GM12864 (cell line): ENCODE measurements at regions not wholly inside any gene's neighbourhood (a gene's known extent, or its start where the extent isn't known, plus 50 kb on each side); places are given as distances from the start of the nearest gene placed in this dataset.

Source experiments
- DNase-seq: peaks from one replicate; pipeline ENCODE4 v3.0.0-alpha.2; 2011; ENCODE audit warnings: low read depth
- H3K4me3 ChIP-seq: 2 replicates; pipeline ENCODE4 v1.5.1; 2011; ENCODE audit warnings: mild to moderate bottlenecking, low read depth, low read length, control low read depth
- TF ChIP-seq, protein P1 (sequence below): IDR thresholded peaks from 2 replicates; pipeline ENCODE4 v1.5.1; 2011; ENCODE audit warnings: low read depth, mild to moderate bottlenecking, moderate library complexity, low read length, control low read depth, inconsistent platforms; ENCODE audit errors: missing control alignments

DNA sequence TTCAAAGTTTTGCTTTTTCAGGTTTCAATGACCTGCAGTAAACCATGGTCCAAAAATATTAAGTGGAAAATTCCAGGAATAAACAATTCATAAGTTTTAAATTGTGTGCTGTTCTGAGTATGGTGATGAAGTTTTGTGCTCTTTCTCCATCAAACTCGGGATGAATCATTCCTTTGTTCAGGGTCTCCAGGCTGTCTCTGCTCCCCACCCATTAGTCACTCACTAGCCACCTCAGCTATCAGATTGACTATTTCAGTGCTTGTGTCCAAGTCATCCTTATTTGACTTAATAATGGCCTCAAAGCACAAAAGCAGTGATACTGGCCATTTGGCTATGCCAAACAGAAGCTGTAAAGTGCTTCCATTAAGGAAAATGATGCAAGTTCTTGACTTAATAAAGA lies 1140.4 kb downstream of the EFNB2 start:
- DNase-seq: no peak
- no peak overlapping the region for H3K4me3 ChIP-seq
- TF ChIP-seq, protein P1, sequence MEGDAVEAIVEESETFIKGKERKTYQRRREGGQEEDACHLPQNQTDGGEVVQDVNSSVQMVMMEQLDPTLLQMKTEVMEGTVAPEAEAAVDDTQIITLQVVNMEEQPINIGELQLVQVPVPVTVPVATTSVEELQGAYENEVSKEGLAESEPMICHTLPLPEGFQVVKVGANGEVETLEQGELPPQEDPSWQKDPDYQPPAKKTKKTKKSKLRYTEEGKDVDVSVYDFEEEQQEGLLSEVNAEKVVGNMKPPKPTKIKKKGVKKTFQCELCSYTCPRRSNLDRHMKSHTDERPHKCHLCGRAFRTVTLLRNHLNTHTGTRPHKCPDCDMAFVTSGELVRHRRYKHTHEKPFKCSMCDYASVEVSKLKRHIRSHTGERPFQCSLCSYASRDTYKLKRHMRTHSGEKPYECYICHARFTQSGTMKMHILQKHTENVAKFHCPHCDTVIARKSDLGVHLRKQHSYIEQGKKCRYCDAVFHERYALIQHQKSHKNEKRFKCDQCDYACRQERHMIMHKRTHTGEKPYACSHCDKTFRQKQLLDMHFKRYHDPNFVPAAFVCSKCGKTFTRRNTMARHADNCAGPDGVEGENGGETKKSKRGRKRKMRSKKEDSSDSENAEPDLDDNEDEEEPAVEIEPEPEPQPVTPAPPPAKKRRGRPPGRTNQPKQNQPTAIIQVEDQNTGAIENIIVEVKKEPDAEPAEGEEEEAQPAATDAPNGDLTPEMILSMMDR: no peak

DNA sequence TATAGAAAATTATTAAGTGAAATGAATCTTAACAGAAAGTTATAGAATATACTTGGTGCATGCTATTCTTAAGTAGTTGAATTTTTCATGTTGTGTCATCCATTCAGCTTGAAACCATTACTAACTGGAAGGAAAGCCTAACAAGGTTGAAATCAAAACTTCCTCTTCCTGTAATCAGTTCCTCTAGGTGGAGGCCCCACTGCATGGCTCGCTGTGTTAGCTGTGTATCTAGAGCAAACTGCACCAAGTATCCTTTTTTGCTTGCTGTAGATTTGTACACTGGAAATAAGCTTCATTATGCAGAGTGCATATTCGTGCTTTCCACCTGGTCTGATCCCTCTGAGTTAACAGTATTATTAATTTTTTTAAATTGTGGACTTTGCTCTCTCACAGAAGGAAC lies 1146.1 kb downstream of the EFNB2 start:
- DNase-seq: no peak

DNA sequence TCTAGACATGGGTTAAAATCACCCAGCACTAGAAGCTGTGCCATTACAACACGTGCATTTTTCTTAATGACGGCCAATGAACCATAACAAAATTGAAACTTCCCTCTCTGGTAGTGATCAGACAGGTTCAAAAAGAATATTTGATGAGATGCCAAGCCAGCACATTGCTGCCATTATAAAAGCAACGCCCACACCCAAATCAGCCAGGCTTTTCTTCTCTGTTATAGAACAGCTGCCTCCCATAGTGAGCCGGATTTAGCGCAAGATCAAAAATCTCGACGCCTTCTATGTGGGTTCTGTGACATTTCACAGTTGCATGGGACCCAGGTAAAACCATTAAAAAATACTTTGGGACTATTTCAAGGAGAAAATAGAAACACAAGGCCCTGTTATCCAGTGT lies 1158.0 kb downstream of the EFNB2 start:
- no peak for DNase-seq
- TF ChIP-seq, protein P1: no peak
- no peak overlapping the region for H3K4me3 ChIP-seq

More for the DNA sequence above, 1146.1 kb downstream of the EFNB2 start:
- no peak overlapping the region for H3K4me3 ChIP-seq
- TF ChIP-seq, protein P1: no peak

DNA sequence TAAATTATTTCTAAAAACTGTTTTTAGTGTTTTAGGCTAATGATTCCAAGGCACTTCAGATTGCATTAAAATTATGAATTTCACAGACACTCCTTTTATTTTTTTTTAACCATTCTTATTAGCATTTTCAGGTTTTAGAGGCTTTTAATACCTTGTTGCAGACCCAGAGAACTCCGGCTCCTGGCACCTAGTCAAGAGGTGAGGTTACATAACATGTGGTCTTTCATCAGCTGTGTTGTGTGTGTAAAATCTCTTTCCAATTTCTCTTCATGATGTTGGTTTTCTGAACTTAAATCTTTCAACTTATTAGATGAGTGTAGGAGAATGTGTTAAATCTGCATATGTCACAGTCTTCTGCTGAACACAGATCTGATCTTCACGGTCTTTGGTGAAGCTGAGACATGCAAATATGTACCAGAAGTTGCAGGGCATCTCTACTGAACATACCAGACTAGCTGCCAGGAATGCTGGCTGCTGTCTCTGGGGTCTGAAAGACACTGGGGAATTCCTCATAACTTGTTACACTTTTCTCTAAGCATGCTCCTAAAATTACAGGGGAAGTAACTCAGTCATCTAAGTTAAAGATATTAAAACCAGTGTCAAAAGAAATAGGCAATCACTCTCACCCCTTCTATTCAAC lies 1165.3 kb downstream of the EFNB2 start:
- H3K4me3 ChIP-seq: no peak overlapping the region
- DNase-seq: no peak
- TF ChIP-seq, protein P1: no peak

DNA sequence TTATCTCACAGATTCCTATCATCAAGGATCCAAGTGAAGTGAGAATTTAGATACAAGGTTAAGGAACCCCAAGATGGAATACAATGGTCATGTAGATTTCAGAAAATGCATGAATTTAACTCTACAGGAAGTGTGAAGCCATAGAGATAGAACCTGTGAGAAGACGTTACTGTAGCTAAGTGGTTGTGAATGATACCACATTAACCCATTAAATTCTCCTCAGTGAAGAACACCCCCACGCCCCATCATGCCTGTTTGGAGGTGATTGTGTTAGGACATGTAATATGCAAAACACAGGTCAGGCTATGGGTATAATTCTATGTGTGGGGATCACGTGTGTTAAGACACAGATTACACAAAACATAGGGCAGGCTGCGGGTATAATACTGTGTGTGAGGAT lies 1166.7 kb downstream of the EFNB2 start:
- TF ChIP-seq, protein P1: no peak
- no peak overlapping the region for H3K4me3 ChIP-seq
- no peak for DNase-seq

DNA sequence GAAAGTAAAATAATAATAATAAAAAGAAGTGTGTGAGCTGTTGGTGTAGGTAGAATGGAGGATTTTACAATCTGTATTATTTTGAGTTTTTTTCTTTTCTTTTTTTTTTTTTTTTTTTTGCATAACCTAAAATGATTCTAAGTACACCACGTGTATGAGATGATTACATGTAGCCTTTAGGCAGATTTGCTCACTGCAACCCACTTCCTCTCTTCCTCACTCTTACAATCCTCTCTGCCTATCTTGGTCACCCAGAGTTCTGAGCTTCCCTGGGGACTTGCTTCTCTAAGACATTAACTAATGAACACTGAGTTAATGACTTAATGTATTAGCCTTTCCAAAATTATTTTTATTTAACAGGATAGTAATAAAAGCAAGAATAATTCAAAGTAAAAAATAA lies 1169.6 kb downstream of the EFNB2 start:
- DNase-seq: no peak
- no peak overlapping the region for H3K4me3 ChIP-seq
- TF ChIP-seq, protein P1: no peak

DNA sequence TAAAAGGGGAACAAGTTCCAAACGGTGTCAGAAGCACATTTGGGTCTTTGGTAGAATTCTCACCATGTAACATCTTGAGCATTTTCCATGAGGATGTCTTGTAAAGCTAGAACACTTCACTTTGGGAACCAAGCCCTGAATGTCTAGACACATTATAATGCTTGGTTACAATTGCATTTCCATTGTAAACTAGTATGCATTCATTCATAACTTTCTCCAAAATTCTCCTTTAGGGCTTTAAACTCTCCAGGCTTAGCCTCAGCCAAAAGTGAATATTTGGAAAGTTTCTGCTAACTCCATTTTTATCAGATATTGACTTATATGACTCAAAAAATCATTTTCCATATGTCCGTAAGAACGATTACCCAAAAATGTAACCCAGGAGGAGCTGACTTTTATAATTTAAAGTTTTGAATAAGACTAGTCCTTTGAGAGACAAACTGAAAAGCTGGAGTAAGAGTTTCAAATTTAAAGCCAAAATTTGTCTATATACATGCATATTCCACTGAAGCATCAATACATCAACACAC lies 1170.4 kb downstream of the EFNB2 start:
- H3K4me3 ChIP-seq: no peak overlapping the region
- DNase-seq: no peak
- TF ChIP-seq, protein P1: no peak
